ENCODE measurements at regions not wholly inside any gene's neighbourhood (a gene's known extent, or its start where the extent isn't known, plus 50 kb on each side); places are given as distances from the start of the nearest gene placed in this dataset.

DNA sequence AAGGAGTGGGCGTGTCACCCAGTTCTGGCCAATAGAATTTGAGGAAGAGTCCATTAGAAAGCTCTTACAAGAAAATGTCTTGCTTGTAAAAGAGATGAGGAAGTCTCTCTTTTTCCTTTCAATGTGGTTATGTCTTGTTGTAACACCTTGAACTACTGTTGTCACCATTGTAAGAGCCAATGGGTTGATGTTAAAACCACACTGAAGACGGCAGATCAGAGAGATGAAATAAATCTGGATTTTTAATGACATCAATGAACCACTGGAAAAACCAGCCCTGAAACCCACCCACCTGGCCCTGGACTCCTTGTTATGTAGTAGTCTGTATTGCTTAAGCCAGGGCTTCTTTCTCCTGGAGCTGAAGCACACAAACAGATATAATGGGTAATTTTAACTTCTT, 83.8 kb upstream of the ERCC6L2 start:
- H3K9me3 Mint-ChIP-seq, result no peaks in the 10 kb centered on the region
- H3K4me1 Mint-ChIP-seq, result peaks cover 19% of the 10 kb centered on the region
- no peak overlapping the region for H3K4me3 Mint-ChIP-seq
- ChIA-PET CTCF (no interaction called here), POLR2A (interaction anchor here (0.6 kb wide), 1 partner anchor 302 kb away, joined by 3 read pairs; no protein-coding TSS in a partner anchor)
- no peak for TF ChIP-seq MYBL2 (CRISPR knock-in tag; IDR thresholded peaks at IDR 0.05)
- no peak for TF ChIP-seq ZNF232 (CRISPR knock-in tag; IDR thresholded peaks at IDR 0.05)
- TF ChIP-seq, protein P1, sequence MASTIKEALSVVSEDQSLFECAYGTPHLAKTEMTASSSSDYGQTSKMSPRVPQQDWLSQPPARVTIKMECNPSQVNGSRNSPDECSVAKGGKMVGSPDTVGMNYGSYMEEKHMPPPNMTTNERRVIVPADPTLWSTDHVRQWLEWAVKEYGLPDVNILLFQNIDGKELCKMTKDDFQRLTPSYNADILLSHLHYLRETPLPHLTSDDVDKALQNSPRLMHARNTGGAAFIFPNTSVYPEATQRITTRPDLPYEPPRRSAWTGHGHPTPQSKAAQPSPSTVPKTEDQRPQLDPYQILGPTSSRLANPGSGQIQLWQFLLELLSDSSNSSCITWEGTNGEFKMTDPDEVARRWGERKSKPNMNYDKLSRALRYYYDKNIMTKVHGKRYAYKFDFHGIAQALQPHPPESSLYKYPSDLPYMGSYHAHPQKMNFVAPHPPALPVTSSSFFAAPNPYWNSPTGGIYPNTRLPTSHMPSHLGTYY (CRISPR knock-in tag; IDR thresholded peaks at IDR 0.05), result no peak
- no peak for TF ChIP-seq ZNF396 (CRISPR knock-in tag; IDR thresholded peaks at IDR 0.05; ENCODE audit: borderline replicate concordance)
- TF ChIP-seq GABPB1 (CRISPR knock-in tag; IDR thresholded peaks at IDR 0.05), result no peak
- H3K27me3 Mint-ChIP-seq (ENCODE audit: low read depth), result no peaks in the 10 kb centered on the region
- no peaks in the 10 kb centered on the region for H3K36me3 Mint-ChIP-seq
- H3K27ac Mint-ChIP-seq, result 0 out of 2 replicates have a peak overlapping the region, but pooled peaks have one; percentile 41
- no peak for ATAC-seq
- DNase-seq (ENCODE audit: low spot score), result no peak

DNA sequence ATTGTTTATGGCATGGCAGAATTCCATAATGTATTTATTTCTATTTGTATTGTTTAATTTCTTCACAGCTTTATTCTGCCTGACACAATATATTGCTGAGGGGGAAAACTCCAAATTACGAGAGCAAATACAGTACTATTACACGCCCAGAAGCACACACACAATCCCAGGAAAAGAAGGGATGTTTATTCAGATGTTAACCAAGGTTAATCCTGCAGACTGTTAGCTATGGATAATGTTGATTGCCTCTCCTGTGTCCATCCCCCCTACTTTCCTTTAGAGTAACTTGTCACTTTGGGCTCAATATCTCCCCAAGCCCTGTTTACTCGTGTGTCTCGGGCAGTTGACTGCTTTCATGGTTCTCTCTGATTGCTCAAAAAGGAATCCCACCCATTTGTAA, 84.2 kb upstream of the ERCC6L2 start:
- H3K4me3 Mint-ChIP-seq, result no peak overlapping the region

More for the DNA sequence above, 84.2 kb upstream of the ERCC6L2 start:
- POLR2A ChIA-PET, result interaction anchor here (0.6 kb wide), 1 partner anchor 301 kb away, joined by 3 read pairs; no protein-coding TSS in a partner anchor
- Mint-ChIP-seq H3K9me3 (no peaks in the 10 kb centered on the region), H3K4me1 (peaks cover 21% of the 10 kb centered on the region), H3K36me3 (no peaks in the 10 kb centered on the region), H3K27ac (0 out of 2 replicates have a peak overlapping the region, but pooled peaks have one; percentile 41), H3K27me3 (ENCODE audit: low read depth) (no peaks in the 10 kb centered on the region)
- peak; percentile 77 for ATAC-seq
- CTCF ChIA-PET, result no interaction called here
- DNase-seq (ENCODE audit: low spot score), result no peak
- TF ChIP-seq GTF2I (CRISPR knock-in tag; conservative IDR thresholded peaks at IDR 0.05) (no peak), JUN (CRISPR knock-in tag; IDR thresholded peaks at IDR 0.05) (no peak), ZNF423 (CRISPR knock-in tag; IDR thresholded peaks at IDR 0.05) (no peak), ELF4 (CRISPR knock-in tag; IDR thresholded peaks at IDR 0.05; ENCODE audit: low read depth) (no peak), GRHL2 (CRISPR knock-in tag; IDR thresholded peaks at IDR 0.05; ENCODE audit: insufficient replicate concordance, severe bottlenecking) (no peak), TEAD1 (CRISPR knock-in tag; IDR thresholded peaks at IDR 0.05) (no peak), FOXJ3 (CRISPR knock-in tag; IDR thresholded peaks at IDR 0.05; ENCODE audit: borderline replicate concordance) (no peak), ZNF671 (CRISPR knock-in tag; IDR thresholded peaks at IDR 0.05) (no peak), OVOL2 (CRISPR knock-in tag; IDR thresholded peaks at IDR 0.05; ENCODE audit: borderline replicate concordance) (no peak), ZNF396 (CRISPR knock-in tag; IDR thresholded peaks at IDR 0.05; ENCODE audit: borderline replicate concordance) (no peak), NFATC4 (CRISPR knock-in tag; IDR thresholded peaks at IDR 0.05) (no peak), CREB1 (CRISPR knock-in tag; IDR thresholded peaks at IDR 0.05) (no peak)
- TF ChIP-seq, protein P2, sequence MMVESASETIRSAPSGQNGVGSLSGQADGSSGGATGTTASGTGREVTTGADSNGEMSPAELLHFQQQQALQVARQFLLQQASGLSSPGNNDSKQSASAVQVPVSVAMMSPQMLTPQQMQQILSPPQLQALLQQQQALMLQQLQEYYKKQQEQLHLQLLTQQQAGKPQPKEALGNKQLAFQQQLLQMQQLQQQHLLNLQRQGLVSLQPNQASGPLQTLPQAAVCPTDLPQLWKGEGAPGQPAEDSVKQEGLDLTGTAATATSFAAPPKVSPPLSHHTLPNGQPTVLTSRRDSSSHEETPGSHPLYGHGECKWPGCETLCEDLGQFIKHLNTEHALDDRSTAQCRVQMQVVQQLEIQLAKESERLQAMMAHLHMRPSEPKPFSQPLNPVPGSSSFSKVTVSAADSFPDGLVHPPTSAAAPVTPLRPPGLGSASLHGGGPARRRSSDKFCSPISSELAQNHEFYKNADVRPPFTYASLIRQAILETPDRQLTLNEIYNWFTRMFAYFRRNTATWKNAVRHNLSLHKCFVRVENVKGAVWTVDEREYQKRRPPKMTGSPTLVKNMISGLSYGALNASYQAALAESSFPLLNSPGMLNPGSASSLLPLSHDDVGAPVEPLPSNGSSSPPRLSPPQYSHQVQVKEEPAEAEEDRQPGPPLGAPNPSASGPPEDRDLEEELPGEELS (CRISPR knock-in tag; IDR thresholded peaks at IDR 0.05), result no peak
- TF ChIP-seq, protein P3, sequence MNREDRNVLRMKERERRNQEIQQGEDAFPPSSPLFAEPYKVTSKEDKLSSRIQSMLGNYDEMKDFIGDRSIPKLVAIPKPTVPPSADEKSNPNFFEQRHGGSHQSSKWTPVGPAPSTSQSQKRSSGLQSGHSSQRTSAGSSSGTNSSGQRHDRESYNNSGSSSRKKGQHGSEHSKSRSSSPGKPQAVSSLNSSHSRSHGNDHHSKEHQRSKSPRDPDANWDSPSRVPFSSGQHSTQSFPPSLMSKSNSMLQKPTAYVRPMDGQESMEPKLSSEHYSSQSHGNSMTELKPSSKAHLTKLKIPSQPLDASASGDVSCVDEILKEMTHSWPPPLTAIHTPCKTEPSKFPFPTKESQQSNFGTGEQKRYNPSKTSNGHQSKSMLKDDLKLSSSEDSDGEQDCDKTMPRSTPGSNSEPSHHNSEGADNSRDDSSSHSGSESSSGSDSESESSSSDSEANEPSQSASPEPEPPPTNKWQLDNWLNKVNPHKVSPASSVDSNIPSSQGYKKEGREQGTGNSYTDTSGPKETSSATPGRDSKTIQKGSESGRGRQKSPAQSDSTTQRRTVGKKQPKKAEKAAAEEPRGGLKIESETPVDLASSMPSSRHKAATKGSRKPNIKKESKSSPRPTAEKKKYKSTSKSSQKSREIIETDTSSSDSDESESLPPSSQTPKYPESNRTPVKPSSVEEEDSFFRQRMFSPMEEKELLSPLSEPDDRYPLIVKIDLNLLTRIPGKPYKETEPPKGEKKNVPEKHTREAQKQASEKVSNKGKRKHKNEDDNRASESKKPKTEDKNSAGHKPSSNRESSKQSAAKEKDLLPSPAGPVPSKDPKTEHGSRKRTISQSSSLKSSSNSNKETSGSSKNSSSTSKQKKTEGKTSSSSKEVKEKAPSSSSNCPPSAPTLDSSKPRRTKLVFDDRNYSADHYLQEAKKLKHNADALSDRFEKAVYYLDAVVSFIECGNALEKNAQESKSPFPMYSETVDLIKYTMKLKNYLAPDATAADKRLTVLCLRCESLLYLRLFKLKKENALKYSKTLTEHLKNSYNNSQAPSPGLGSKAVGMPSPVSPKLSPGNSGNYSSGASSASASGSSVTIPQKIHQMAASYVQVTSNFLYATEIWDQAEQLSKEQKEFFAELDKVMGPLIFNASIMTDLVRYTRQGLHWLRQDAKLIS (CRISPR knock-in tag; IDR thresholded peaks at IDR 0.05; ENCODE audit: borderline replicate concordance), result no peak
- TF ChIP-seq, protein P4, sequence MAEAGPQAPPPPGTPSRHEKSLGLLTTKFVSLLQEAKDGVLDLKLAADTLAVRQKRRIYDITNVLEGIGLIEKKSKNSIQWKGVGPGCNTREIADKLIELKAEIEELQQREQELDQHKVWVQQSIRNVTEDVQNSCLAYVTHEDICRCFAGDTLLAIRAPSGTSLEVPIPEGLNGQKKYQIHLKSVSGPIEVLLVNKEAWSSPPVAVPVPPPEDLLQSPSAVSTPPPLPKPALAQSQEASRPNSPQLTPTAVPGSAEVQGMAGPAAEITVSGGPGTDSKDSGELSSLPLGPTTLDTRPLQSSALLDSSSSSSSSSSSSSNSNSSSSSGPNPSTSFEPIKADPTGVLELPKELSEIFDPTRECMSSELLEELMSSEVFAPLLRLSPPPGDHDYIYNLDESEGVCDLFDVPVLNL (CRISPR knock-in tag; IDR thresholded peaks at IDR 0.05; ENCODE audit: borderline replicate concordance, low read depth), result no peak
- TF ChIP-seq, protein P1 (CRISPR knock-in tag; IDR thresholded peaks at IDR 0.05), result no peak
- TF ChIP-seq, protein P5, sequence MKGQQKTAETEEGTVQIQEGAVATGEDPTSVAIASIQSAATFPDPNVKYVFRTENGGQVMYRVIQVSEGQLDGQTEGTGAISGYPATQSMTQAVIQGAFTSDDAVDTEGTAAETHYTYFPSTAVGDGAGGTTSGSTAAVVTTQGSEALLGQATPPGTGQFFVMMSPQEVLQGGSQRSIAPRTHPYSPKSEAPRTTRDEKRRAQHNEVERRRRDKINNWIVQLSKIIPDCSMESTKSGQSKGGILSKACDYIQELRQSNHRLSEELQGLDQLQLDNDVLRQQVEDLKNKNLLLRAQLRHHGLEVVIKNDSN (CRISPR knock-in tag; IDR thresholded peaks at IDR 0.05), result no peak

Measured in WTC11 (cell line).